LHCN-M2 (cell line): ENCODE measurements at regions not wholly inside any gene's neighbourhood (a gene's known extent, or its start where the extent isn't known, plus 50 kb on each side); places are given as distances from the start of the nearest gene placed in this dataset.

Source experiments
- DNase-seq: peaks from one replicate; pipeline ENCODE4 v3.0.0-alpha.2; 2012; ENCODE audit warnings: low read depth

DNA sequence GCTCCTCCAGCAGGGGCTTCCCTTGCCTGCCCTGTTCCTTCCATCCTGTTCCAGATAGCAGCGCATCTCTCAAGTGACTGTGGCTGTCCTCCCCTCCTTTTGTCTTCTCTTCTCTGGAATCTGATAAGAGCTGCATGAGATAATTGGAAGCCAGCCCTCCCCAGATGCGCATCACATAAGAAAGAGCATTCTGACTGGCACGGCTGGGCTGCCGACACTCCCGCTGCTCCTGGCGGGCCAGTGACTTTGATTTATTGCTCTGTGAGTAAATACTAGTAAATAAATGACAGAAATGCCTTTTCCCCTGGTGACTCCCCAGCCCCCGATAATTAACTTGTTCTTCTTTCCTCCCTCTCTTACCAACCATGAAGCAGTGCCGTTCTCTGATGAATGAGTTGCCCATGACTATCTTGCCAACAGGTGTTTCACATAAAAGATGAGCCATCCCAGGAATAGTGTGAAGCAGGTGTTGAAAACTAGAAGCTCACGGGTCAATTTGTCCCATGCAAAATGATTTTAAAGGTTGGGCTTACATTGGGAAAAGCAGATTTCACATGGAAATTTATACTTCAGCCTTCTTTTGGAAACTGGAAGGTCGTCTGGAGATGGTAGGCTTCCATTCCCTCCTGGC, 212.3 kb downstream of the ERCC6L2 start:
- no peak for DNase-seq

DNA sequence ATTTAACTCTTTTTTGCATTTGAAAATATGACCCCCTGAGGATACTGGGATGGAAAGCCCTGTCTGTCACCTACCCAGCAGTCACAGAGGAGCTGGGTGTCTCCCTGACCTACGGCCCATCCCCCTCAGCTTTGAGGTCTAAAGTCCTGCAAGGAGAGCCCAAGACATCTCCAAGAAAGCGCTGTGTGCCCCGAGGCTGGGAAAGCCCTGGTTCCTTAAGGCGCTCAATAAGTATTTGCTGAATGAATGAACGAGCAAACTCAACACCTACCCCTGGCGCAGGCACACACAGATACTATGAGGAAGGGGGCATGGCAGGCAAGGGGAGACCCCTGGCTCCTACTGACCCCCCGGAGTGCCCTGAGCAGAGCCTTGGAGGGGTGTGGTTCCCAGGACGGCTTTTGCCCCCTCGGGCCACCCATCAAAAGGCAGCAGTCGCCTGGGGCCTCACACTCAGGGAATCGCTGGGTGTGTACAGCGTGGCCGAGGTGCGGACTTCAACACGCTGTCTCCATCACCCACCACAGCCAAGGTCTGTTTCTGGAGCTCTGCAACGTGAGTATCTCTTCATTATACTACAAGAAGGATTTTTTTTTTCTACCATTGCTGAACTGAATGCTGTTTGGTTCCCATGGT, 211.6 kb downstream of the ERCC6L2 start:
- no peak for DNase-seq

DNA sequence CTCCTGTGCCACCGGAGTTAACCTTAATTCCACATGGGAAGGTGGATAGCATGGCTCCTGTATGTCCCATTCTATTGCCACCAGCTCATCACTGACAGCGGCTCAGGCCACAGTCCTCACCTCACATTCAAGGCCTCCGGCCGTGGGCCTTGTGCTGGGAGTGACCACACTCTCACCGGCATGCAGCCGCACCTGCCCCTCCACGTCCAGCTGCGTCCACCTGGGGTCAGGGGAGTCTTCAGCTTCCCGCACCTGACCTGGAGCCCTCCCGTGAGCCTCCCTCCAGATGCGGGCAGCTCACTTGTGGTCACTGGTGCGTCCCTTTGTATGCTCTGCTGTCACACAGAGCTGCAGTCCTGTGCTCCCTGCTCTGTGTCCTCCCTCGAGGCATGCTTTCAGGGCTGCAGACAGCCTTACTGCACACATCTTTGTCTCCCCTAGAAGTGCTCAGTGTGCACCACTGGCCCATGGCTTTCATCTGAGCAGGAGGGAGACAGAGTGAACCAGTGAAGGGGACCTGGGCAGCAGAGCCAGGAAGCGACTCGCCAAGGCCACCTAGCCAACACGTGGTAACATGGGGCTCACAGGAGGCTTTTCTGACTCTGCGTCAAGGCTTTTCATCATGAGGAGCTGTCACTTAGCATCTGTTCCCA, 210.1 kb downstream of the ERCC6L2 start:
- DNase-seq: no peak

DNA sequence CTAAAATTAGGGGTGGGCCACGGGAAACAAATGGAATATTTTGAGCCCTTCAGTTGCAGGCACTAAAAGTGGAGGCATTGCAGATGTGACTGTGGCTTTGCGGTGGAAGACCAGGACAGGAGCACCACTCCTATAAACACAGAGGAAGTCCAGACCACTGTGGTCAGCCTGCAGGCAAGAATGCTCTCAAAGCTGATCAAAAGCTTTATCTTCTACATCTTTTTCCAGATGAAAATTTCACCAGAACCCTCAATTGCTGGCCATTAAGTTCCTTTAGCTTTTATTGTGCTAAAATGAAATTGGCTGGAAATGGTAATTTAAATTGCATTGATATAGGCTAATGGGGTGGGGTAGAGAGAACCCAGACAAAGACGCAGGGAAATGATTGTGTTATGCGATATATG, 208.8 kb downstream of the ERCC6L2 start:
- DNase-seq: no peak

- DNase-seq: no peak
These were observed 207.2 kb downstream of the ERCC6L2 start for GRCh38 chr9:96082516-96083232.

GRCh38 chr9:96080364-96080763, 204.9 kb downstream of the ERCC6L2 start:
- no peak for DNase-seq

GRCh38 chr9:96079779-96080178, 204.3 kb downstream of the ERCC6L2 start:
- no peak for DNase-seq

DNA sequence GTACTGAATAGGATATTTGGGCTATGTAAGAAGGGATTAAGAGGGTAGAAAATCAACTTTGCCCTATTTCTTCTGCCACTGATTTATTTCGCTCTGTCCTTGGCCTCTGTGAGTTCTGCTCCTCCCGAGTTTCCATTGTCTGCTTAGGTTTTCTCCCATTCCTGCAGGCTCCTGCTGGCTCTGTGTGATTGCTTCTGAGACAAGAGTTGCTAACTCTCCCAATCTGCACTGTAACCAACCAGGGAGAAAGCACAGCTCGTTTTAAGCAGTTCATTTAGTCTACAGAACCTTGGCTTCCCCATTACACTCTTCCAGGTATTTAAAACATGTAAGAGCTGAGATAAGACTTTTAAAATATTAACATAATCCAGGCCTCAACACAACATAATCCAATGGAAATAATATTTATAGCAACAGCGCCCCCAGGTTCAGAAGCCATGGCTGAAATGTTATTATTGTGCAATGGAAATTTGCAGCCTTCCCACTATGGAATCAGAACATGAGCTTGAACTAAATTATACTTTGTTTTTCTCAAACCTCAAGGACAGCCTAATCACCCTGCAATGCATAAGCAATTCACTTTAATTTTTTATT, 203.5 kb downstream of the ERCC6L2 start:
- no peak for DNase-seq

- no peak for DNase-seq
These were observed 200.3 kb downstream of the ERCC6L2 start for GRCh38 chr9:96075757-96076156.

GRCh38 chr9:96075111-96075510, 199.6 kb downstream of the ERCC6L2 start:
- DNase-seq: no peak

GRCh38 chr9:96073531-96074480, 198.3 kb downstream of the ERCC6L2 start:
- DNase-seq: no peak

DNA sequence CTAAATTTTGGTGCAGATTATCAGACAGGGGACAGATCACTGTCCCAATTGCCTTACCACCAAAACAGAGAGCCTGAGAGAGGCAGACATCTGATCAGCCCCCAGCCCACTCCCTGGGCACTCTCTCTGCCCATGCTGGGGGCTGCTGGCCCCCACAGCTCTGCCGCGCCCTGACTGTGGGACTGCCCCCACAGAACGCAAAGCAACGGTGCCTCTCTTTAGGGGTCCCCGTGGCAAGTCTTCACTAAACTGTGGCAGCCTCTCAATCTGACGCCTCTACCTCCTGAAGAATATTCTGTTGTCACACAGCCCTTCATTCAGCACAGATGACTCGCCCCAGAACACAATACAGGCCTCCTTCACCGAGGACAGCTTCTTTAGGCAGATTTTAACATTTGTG, 197.4 kb downstream of the ERCC6L2 start:
- no peak for DNase-seq

DNA sequence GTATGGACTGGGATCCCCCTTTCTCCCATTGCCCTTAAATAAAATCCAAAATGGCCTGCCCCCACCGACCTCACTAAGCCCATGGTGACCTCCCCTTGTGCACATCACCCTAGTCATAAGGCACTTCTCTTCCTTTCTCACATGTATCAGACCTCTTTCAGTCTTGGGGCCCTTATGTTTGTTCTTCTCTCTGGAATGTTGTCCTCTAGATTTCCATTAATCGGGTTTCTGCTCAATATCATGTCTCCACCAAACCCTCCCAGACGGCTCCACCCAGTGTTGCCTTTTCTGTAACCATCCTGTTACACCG, 196.3 kb downstream of the ERCC6L2 start:
- no peak for DNase-seq

DNA sequence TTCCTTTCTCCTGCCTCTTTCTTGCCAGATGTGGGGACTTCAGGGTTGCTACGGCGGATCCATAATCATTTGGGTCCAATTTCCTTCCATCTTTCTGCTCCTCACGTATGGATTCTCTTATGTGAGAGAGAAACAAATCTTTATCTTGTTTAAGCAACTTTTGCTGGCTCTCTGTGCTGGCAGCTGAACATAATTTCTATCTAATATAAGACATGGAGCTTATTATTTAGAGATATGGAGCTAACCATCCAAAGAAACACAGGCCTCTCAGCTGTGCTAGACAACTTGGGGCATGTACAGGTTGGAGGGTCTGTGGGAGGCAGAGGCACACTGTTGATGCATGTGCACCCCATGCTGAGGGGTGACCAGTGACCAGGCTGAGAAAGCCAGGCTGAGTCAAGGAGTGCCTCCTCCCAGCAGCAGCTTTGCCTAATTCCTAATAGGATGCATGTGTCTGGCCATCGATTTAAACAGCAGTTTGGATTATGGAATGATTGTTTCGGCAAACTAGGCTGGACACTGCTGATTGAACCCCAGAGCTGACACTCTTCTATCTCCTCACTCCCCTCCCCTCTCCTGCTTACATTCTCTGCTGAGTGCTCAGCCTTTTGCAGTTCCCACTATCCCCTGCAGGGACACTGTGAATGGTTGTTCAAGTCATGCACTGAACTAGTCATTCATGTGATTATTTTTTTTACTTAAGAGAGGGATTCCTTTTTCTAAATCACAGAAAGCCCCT, 195.8 kb downstream of the ERCC6L2 start:
- peak; percentile 28 for DNase-seq

- DNase-seq: no peak
These were observed 194.2 kb downstream of the ERCC6L2 start for GRCh38 chr9:96069629-96070220.

DNA sequence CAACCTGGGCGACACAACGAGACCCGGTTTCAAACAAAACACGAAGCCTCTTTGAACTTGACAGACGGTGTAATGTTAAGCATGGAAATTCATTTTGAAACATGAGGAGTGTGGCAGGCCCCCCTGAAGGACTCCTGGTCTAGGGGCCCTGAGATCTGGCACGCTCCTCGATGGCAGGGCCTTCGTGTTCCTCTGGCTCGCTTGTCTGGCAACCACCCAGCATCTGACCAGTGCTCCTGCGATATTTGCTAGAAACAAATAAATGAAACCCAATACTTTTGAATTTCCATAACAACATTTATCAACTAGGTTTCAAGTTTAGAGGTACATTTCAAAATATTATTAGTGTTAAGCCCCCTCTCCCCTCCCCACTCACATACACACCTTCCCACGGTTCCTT, 193.0 kb downstream of the ERCC6L2 start:
- no peak for DNase-seq

DNA sequence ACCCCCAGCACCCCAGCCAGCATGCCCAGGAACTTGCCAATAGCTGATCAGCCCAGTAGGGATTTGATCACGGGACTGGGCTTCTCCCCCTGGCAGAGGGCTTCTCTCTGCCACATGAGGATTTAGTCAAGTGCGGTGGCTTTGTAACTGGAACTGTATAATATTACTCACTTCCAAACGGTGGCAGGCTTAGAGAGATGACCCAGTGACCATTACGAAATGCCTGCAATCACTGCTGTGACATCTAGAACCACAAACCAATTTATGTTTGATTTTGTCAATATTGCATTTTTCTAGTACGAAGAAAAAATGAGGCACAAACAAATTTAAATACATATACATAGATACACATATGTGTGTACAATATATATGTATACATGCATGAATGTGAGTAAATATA, 192.1 kb downstream of the ERCC6L2 start:
- no peak for DNase-seq

DNA sequence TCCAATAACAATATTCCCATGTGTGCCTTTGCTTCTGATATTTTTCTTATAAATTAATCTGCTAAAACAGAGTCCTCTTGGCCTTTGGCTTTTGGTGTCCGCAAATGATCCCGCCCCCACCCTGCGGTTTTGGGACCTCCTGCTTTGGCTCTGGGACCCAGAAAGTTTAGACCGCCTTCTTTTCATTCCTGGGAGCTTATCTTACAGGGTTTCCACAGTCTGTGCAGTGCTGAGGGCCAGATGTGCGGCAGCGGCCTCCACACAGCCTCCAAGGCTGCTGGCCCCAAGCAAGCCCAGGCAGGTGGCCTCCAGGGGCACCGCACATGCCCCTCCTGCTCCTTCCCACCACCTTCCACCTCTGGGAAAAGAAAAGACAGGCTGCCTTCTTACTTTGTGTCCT, 191.5 kb downstream of the ERCC6L2 start:
- no peak for DNase-seq

DNA sequence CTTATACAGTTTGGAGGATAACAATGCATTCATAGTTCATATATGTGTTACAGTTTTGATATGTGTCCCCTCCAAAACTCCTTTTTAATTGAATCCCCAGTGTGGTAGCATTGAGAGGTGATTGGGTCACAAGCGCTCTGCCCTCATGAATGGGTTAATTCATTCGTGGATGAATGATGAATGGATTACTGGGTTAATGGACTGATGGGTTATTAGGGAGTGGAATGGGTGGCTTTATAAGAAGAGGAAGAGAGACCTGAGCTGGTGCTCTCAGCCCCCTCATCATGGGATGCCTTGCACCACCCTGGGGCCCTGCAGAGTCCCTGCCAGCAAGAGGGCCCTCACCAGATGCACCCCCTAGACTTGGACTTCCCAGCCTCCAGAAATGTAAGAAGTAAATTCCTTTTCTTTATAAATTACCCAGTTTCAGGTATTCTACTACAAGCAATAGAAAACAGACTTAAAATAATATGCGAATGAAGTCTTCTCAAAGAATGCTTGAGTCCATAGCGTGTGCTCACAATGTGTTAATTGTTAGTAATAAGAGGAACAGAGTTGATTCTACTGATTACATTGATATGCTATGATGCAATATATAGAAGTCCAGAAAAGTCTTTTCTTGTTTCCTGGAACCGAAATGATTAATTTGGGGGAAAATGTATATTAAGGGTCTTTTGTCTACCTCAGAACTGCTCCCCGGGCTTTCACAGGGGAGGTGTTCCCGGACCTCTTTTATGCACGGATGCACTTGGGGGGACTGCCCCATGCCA, 190.2 kb downstream of the ERCC6L2 start:
- no peak for DNase-seq
